GM12878 (cell line): ENCODE measurements at regions not wholly inside any gene's neighbourhood (a gene's known extent, or its start where the extent isn't known, plus 50 kb on each side); places are given as distances from the start of the nearest gene placed in this dataset.

Source experiments
- ATAC-seq: fragments of 200-7000 bp; cut with Tn5 transposase; 3 replicates; pipeline ENCODE4 v1.9.1; 2020; ENCODE audit warnings: mild to moderate bottlenecking, moderate library complexity
- BruUV-seq: library from RNA; stranded (reverse); fragments of 400-500 nt; replicated peaks from 2 replicates; lab custom pipeline; 2021; lab: Mats Ljungman, UMichigan
- CTCF ChIA-PET: fragments of 300-600 bp; sonication (Branson Sonifier 250); formaldehyde crosslinking; extraction: SDS; loops from one replicate; lab custom pipeline; 2021; ENCODE audit warnings: inconsistent platforms; lab: Yijun Ruan, JAX
- POLR2A ChIA-PET: fragments of 350-600 bp; formaldehyde crosslinking; extraction: SDS; loops from one replicate; lab custom pipeline; 2021; ENCODE audit warnings: inconsistent platforms; lab: Charles Lee
- RAD21 ChIA-PET: fragments of 300-600 bp; sonication (Branson Sonifier 250); formaldehyde crosslinking; loops from one replicate; lab custom pipeline; 2023; ENCODE audit warnings: antibody characterized with exemption; ENCODE audit not compliant: unreplicated experiment; lab: Charles Lee
- SMC1A ChIA-PET: fragments of 300-600 bp; sonication (Branson Sonifier 250); formaldehyde crosslinking; loops from one replicate; lab custom pipeline; 2023; ENCODE audit not compliant: unreplicated experiment, uncharacterized antibody; lab: Charles Lee
- DNase-seq: peaks from one replicate; pipeline ENCODE4 v3.0.0-alpha.2; 2011; ENCODE audit warnings: low read depth, low spot score
- FAIRE-seq: peaks from 3 replicates; lab custom pipeline; 2011; peaks lifted over from hg19 to GRCh38; lab: Jason Lieb, UNC
- H2AFZ ChIP-seq: 2 replicates; pipeline ENCODE4 v1.6.0; 2011; ENCODE audit warnings: low read depth, low read length, control low read depth; ENCODE audit not compliant: control insufficient read depth
- H3K27ac ChIP-seq: 2 replicates; pipeline ENCODE4 v1.5.1; 2011; ENCODE audit warnings: control low read depth; ENCODE audit not compliant: control insufficient read depth, insufficient read depth
- H3K27me3 ChIP-seq, 2 experiments: replicated peaks in 1 of 2; 2 replicates each; pipeline versions ENCODE4 v1.6.0 to v1.6.1; 2011; ENCODE audit warnings: low read length in 1 of 2; ENCODE audit not compliant: control insufficient read depth in 2 of 2, insufficient read depth in 2 of 2
- H3K36me3 ChIP-seq, 2 experiments: 2 replicates each; pipeline ENCODE4 v1.5.1; 2011; ENCODE audit warnings: low read length in 1 of 2; ENCODE audit not compliant: control insufficient read depth in 2 of 2, insufficient read depth in 2 of 2
- H3K4me1 ChIP-seq: 2 replicates; pipeline ENCODE4 v1.6.1; 2011; ENCODE audit warnings: mild to moderate bottlenecking, low read length, moderate library complexity, mixed read lengths; ENCODE audit not compliant: control insufficient read depth, insufficient read depth
- H3K4me2 ChIP-seq: 2 replicates; pipeline ENCODE4 v1.6.0; 2011; ENCODE audit warnings: control low read depth; ENCODE audit not compliant: control insufficient read depth, insufficient read depth
- H3K4me3 ChIP-seq: fragments of 200-600 bp; sonication (generic); 2 replicates; pipeline ENCODE4 v1.5.1; 2016
- H3K79me2 ChIP-seq: 2 replicates; pipeline ENCODE4 v1.6.0; 2011; ENCODE audit warnings: low read length; ENCODE audit not compliant: control insufficient read depth, insufficient read depth
- H3K9ac ChIP-seq: 2 replicates; pipeline ENCODE4 v1.8.0; 2011; ENCODE audit warnings: low read length, control low read depth, mixed read lengths; ENCODE audit not compliant: control insufficient read depth, insufficient read depth
- H3K9me3 ChIP-seq: replicated peaks from 3 replicates; pipeline ENCODE4 v1.5.1; 2011; ENCODE audit warnings: mild to moderate bottlenecking, low read length; ENCODE audit not compliant: control insufficient read depth, insufficient read depth
- H4K20me1 ChIP-seq: 2 replicates; pipeline ENCODE4 v1.6.0; 2011; ENCODE audit not compliant: control insufficient read depth, insufficient read depth
- CREM ChIP-seq: IDR thresholded peaks from 2 replicates; pipeline ENCODE4 v1.6.1; 2014; ENCODE audit warnings: antibody characterized with exemption, low read depth
- HCFC1 ChIP-seq: fragments of 150-350 bp; IDR thresholded peaks from 2 replicates; pipeline ENCODE4 v1.6.1; 2014; ENCODE audit warnings: low read length
- HDAC6 ChIP-seq: fragments of 200-600 bp; sonication (generic); IDR thresholded peaks from one replicate; pipeline ENCODE4 v1.8.0; 2017; ENCODE audit warnings: antibody characterized with exemption; ENCODE audit not compliant: unreplicated experiment
- HDGF ChIP-seq: fragments of 450-650 bp; IDR thresholded peaks from 2 replicates; pipeline ENCODE4 v1.6.1; 2016; ENCODE audit warnings: antibody characterized with exemption
- SREBF2 ChIP-seq: IDR thresholded peaks from 2 replicates; pipeline ENCODE4 v1.6.1; 2012; ENCODE audit warnings: mild to moderate bottlenecking, low read length
- TARDBP ChIP-seq: IDR thresholded peaks from 2 replicates; pipeline ENCODE4 v1.6.1; 2016; ENCODE audit warnings: borderline replicate concordance
- ZBTB4 ChIP-seq: fragments of 450-650 bp; formaldehyde crosslinking; IDR thresholded peaks from 2 replicates; pipeline ENCODE4 v1.4.0; 2022; ENCODE audit warnings: mild to moderate bottlenecking, moderate library complexity
- ZNF207 ChIP-seq: fragments of 450-650 bp; IDR thresholded peaks from 2 replicates; pipeline ENCODE4 v1.6.1; 2014; ENCODE audit warnings: antibody characterized with exemption, mild to moderate bottlenecking, borderline replicate concordance
- ZNF687 ChIP-seq: fragments of 450-650 bp; IDR thresholded peaks from 2 replicates; pipeline ENCODE4 v1.6.1; 2017; ENCODE audit warnings: mild to moderate bottlenecking, moderate library complexity
- WGBS: methylation state at CpG from one replicate; pipeline ENCODE4 v1.1.6; 2016; ENCODE audit warnings: low lambda C conversion rate; ENCODE audit not compliant: insufficient replicate concordance, insufficient coverage; ENCODE audit errors: missing lambda C conversion rate; 5-methylcytosine and 5-hydroxymethylcytosine counted together
- in situ Hi-C: fragments of 300-500 bp; cut with MboI; formaldehyde crosslinking; loops from 9 replicates; pipeline ENCODE4 v1.14.3; 2018; ENCODE audit warnings: mixed read lengths
- intact Hi-C: fragments of 100-400 bp; cut with micrococcal nuclease; formaldehyde crosslinking; loops from one replicate; pipeline ENCODE4 v1.14.2; 2022; ENCODE audit not compliant: unreplicated experiment
- TF ChIP-seq, protein P1 (sequence below): fragments of 450-650 bp; IDR thresholded peaks from 2 replicates; pipeline ENCODE4 v1.6.1; 2017; ENCODE audit warnings: antibody characterized with exemption, mild to moderate bottlenecking, moderate library complexity
- TF ChIP-seq, protein P2 (sequence below): fragments of 450-650 bp; conservative IDR thresholded peaks from 2 replicates; pipeline ENCODE4 v1.6.1; 2017; ENCODE audit warnings: mild to moderate bottlenecking, moderate library complexity

- H3K9me3 ChIP-seq = no peaks in the 10 kb centered on the region
- POLR2A ChIA-PET = no interaction called here
- no peaks in the 10 kb centered on the region for H3K79me2 ChIP-seq
- H3K4me2 ChIP-seq = no peak overlapping the region
- TF ChIP-seq, protein P1, sequence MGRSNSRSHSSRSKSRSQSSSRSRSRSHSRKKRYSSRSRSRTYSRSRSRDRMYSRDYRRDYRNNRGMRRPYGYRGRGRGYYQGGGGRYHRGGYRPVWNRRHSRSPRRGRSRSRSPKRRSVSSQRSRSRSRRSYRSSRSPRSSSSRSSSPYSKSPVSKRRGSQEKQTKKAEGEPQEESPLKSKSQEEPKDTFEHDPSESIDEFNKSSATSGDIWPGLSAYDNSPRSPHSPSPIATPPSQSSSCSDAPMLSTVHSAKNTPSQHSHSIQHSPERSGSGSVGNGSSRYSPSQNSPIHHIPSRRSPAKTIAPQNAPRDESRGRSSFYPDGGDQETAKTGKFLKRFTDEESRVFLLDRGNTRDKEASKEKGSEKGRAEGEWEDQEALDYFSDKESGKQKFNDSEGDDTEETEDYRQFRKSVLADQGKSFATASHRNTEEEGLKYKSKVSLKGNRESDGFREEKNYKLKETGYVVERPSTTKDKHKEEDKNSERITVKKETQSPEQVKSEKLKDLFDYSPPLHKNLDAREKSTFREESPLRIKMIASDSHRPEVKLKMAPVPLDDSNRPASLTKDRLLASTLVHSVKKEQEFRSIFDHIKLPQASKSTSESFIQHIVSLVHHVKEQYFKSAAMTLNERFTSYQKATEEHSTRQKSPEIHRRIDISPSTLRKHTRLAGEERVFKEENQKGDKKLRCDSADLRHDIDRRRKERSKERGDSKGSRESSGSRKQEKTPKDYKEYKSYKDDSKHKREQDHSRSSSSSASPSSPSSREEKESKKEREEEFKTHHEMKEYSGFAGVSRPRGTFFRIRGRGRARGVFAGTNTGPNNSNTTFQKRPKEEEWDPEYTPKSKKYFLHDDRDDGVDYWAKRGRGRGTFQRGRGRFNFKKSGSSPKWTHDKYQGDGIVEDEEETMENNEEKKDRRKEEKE = no peak
- TF ChIP-seq HCFC1 (no peak), ZBTB4 (no peak), ZNF207 (no peak), HDAC6 (no peak), HDGF (no peak), TARDBP (no peak), ZNF687 (no peak), SREBF2 (no peak), CREM (no peak)
- TF ChIP-seq, protein P2, sequence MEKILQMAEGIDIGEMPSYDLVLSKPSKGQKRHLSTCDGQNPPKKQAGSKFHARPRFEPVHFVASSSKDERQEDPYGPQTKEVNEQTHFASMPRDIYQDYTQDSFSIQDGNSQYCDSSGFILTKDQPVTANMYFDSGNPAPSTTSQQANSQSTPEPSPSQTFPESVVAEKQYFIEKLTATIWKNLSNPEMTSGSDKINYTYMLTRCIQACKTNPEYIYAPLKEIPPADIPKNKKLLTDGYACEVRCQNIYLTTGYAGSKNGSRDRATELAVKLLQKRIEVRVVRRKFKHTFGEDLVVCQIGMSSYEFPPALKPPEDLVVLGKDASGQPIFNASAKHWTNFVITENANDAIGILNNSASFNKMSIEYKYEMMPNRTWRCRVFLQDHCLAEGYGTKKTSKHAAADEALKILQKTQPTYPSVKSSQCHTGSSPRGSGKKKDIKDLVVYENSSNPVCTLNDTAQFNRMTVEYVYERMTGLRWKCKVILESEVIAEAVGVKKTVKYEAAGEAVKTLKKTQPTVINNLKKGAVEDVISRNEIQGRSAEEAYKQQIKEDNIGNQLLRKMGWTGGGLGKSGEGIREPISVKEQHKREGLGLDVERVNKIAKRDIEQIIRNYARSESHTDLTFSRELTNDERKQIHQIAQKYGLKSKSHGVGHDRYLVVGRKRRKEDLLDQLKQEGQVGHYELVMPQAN = no peak
- H3K36me3 ChIP-seq = no peaks in the 10 kb centered on the region
- RAD21 ChIA-PET = no interaction called here
- H4K20me1 ChIP-seq = no peaks in the 10 kb centered on the region
- no peaks in the 10 kb centered on the region for H3K4me1 ChIP-seq
- in situ Hi-C loops = no loop called here
- H2AFZ ChIP-seq = no peak overlapping the region
- no peak overlapping the region for H3K9ac ChIP-seq
- CTCF ChIA-PET = no interaction called here
- SMC1A ChIA-PET = no interaction called here
- no TSS peak for BruUV-seq
- WGBS = 71% methylated on average over 2 of the region's 2 CpGs
- ATAC-seq = no peak
- no peak for DNase-seq
- intact Hi-C loops = no loop called here
- FAIRE-seq = no peak
- H3K4me3 ChIP-seq = no peak overlapping the region
- no peak overlapping the region for H3K27ac ChIP-seq
- no peaks in the 10 kb centered on the region for H3K27me3 ChIP-seq
These were observed 131.5 kb upstream of the KCNH8 start for GRCh38 chr3:19016851-19017250.
